ENCODE measurements at regions not wholly inside any gene's neighbourhood (a gene's known extent, or its start where the extent isn't known, plus 50 kb on each side); places are given as distances from the start of the nearest gene placed in this dataset.
"Not testable (repeated sequence)": the region's sequence is repeated elsewhere in the genome, so short reads cannot be mapped to it uniquely, and the experiment has no call there.

GRCh38 chr3:11898611-11899325 is 52.1 kb upstream of the TAMM41 start:
- H3K4me3 Mint-ChIP-seq (ENCODE audit: unreplicated experiment): no peak overlapping the region
- H3K36me3 Mint-ChIP-seq (ENCODE audit: low read depth, unreplicated experiment): no peaks in the 10 kb centered on the region
- peaks cover 2% of the 10 kb centered on the region for H3K9me3 ChIP-seq (ENCODE audit: insufficient read depth, low read depth, low read length)
- FAIRE-seq: no peak
- H2AFZ ChIP-seq (ENCODE audit: low read depth, low read length): no peak overlapping the region
- no peak overlapping the region for H3K4me3 ChIP-seq (ENCODE audit: insufficient read depth, low read depth, low read length)
- H3K36me3 ChIP-seq (ENCODE audit: insufficient read depth, low read length): no peaks in the 10 kb centered on the region
- peaks cover 20% of the 10 kb centered on the region for H3K9me3 Mint-ChIP-seq (ENCODE audit: unreplicated experiment)
- TF ChIP-seq EZH2 (IDR thresholded peaks at IDR 0.05; ENCODE audit: insufficient read depth, low read length) (no peak), CTCF (IDR thresholded peaks at IDR 0.05; ENCODE audit: insufficient read depth, low read depth, low read length) (no peak)
- H3K9ac ChIP-seq (ENCODE audit: low read length): no peak overlapping the region
- no peak overlapping the region for H3K27ac Mint-ChIP-seq (ENCODE audit: unreplicated experiment)
- no peak overlapping the region for H3K27ac ChIP-seq (ENCODE audit: low read depth, low read length)
- H3K79me2 ChIP-seq (ENCODE audit: insufficient read depth, low read length): no peaks in the 10 kb centered on the region
- no peak overlapping the region for H3K4me2 ChIP-seq (ENCODE audit: low read length)
- no peak for DNase-seq (ENCODE audit: low read depth)
- no peaks in the 10 kb centered on the region for H4K20me1 ChIP-seq (ENCODE audit: insufficient read depth, low read length)
- H3K27me3 Mint-ChIP-seq (ENCODE audit: low read depth, unreplicated experiment): peaks cover 34% of the 10 kb centered on the region
- no peaks in the 10 kb centered on the region for H3K4me1 ChIP-seq (ENCODE audit: insufficient read depth, low read length)
- no peaks in the 10 kb centered on the region for H3K4me1 Mint-ChIP-seq (ENCODE audit: low read depth, unreplicated experiment)
- H3K27me3 ChIP-seq (ENCODE audit: insufficient read depth, low read length): no peaks in the 10 kb centered on the region

- peaks cover 14% of the 10 kb centered on the region for H3K9me3 Mint-ChIP-seq (ENCODE audit: unreplicated experiment)
- H3K4me3 ChIP-seq (ENCODE audit: insufficient read depth, low read depth, low read length); H3K36me3 ChIP-seq (ENCODE audit: insufficient read depth, low read length); H3K36me3 Mint-ChIP-seq (ENCODE audit: low read depth, unreplicated experiment); DNase-seq (ENCODE audit: low read depth); H3K4me1 Mint-ChIP-seq (ENCODE audit: low read depth, unreplicated experiment); H3K9me3 ChIP-seq (ENCODE audit: insufficient read depth, low read depth, low read length); FAIRE-seq; H2AFZ ChIP-seq (ENCODE audit: low read depth, low read length); H3K27ac Mint-ChIP-seq (ENCODE audit: unreplicated experiment); H3K4me2 ChIP-seq (ENCODE audit: low read length); H3K4me1 ChIP-seq (ENCODE audit: insufficient read depth, low read length); H3K9ac ChIP-seq (ENCODE audit: low read length); H4K20me1 ChIP-seq (ENCODE audit: insufficient read depth, low read length); H3K27me3 ChIP-seq (ENCODE audit: insufficient read depth, low read length); H3K79me2 ChIP-seq (ENCODE audit: insufficient read depth, low read length); H3K4me3 Mint-ChIP-seq (ENCODE audit: unreplicated experiment); H3K27ac ChIP-seq (ENCODE audit: low read depth, low read length): not testable (repeated sequence)
- H3K27me3 Mint-ChIP-seq (ENCODE audit: low read depth, unreplicated experiment): peaks cover 30% of the 10 kb centered on the region
Observed at GRCh38 chr3:11899389-11899788, 52.7 kb upstream of the TAMM41 start.

- H3K4me1 Mint-ChIP-seq (ENCODE audit: low read depth, unreplicated experiment): no peaks in the 10 kb centered on the region
- no peak overlapping the region for H3K4me2 ChIP-seq (ENCODE audit: low read length)
- H3K27me3 ChIP-seq (ENCODE audit: insufficient read depth, low read length): no peaks in the 10 kb centered on the region
- peaks cover 2% of the 10 kb centered on the region for H3K9me3 ChIP-seq (ENCODE audit: insufficient read depth, low read depth, low read length)
- FAIRE-seq (no peak), DNase-seq (ENCODE audit: low read depth) (no peak)
- H3K36me3 Mint-ChIP-seq (ENCODE audit: low read depth, unreplicated experiment): no peaks in the 10 kb centered on the region
- peaks cover 10% of the 10 kb centered on the region for H3K9me3 Mint-ChIP-seq (ENCODE audit: unreplicated experiment)
- H2AFZ ChIP-seq (ENCODE audit: low read depth, low read length): no peak overlapping the region
- H3K36me3 ChIP-seq (ENCODE audit: insufficient read depth, low read length): no peaks in the 10 kb centered on the region
- H3K9ac ChIP-seq (ENCODE audit: low read length): no peak overlapping the region
- no peak overlapping the region for H3K4me3 ChIP-seq (ENCODE audit: insufficient read depth, low read depth, low read length)
- H3K27ac ChIP-seq (ENCODE audit: low read depth, low read length): no peak overlapping the region
- peaks cover 27% of the 10 kb centered on the region for H3K27me3 Mint-ChIP-seq (ENCODE audit: low read depth, unreplicated experiment)
- H3K4me3 Mint-ChIP-seq (ENCODE audit: unreplicated experiment): no peak overlapping the region
- TF ChIP-seq EZH2 (IDR thresholded peaks at IDR 0.05; ENCODE audit: insufficient read depth, low read length) (no peak), CTCF (IDR thresholded peaks at IDR 0.05; ENCODE audit: insufficient read depth, low read depth, low read length) (no peak)
- no peak overlapping the region for H3K27ac Mint-ChIP-seq (ENCODE audit: unreplicated experiment)
- no peaks in the 10 kb centered on the region for H4K20me1 ChIP-seq (ENCODE audit: insufficient read depth, low read length)
- no peaks in the 10 kb centered on the region for H3K79me2 ChIP-seq (ENCODE audit: insufficient read depth, low read length)
- H3K4me1 ChIP-seq (ENCODE audit: insufficient read depth, low read length): no peaks in the 10 kb centered on the region
Observed at GRCh38 chr3:11899826-11900225, 53.1 kb upstream of the TAMM41 start.
